NCI-H460 (cell line): ENCODE measurements at regions not wholly inside any gene's neighbourhood (a gene's known extent, or its start where the extent isn't known, plus 50 kb on each side); places are given as distances from the start of the nearest gene placed in this dataset.
"Not testable (repeated sequence)": the region's sequence is repeated elsewhere in the genome, so short reads cannot be mapped to it uniquely, and the experiment has no call there.

ENCODE experiments used
- DNase-seq: peaks from one replicate; pipeline ENCODE4 v3.0.0-alpha.2; 2016; ENCODE audit warnings: low read depth; ENCODE audit errors: extremely low read depth

- DNase-seq: no peak
Observed at GRCh38 chr4:114282937-114283336, 303.5 kb upstream of the ARSJ start.

GRCh38 chr4:114284629-114285028 lies 305.2 kb upstream of the ARSJ start:
- DNase-seq: no peak

- no peak for DNase-seq
Observed at GRCh38 chr4:114286262-114286810, 306.9 kb upstream of the ARSJ start.

- DNase-seq: no peak
Observed at GRCh38 chr4:114287079-114287696, 307.7 kb upstream of the ARSJ start.

GRCh38 chr4:114296126-114296525 lies 302.5 kb upstream of the UGT8 start:
- no peak for DNase-seq

- no peak for DNase-seq
Observed at GRCh38 chr4:114302472-114302871, 296.1 kb upstream of the UGT8 start.

- DNase-seq: no peak
Observed at GRCh38 chr4:114304046-114304445, 294.6 kb upstream of the UGT8 start.

GRCh38 chr4:114304567-114304966 lies 294.0 kb upstream of the UGT8 start:
- no peak for DNase-seq

GRCh38 chr4:114306946-114307345 lies 291.7 kb upstream of the UGT8 start:
- no peak for DNase-seq

GRCh38 chr4:114310296-114310925 lies 288.2 kb upstream of the UGT8 start:
- DNase-seq: no peak

GRCh38 chr4:114311787-114312186 lies 286.8 kb upstream of the UGT8 start:
- DNase-seq: no peak

- no peak for DNase-seq
Observed at GRCh38 chr4:114312338-114312737, 286.3 kb upstream of the UGT8 start.

- DNase-seq: no peak
Observed at GRCh38 chr4:114316789-114317188, 281.8 kb upstream of the UGT8 start.

- DNase-seq: no peak
Observed at GRCh38 chr4:114317564-114317963, 281.0 kb upstream of the UGT8 start.

GRCh38 chr4:114318309-114318708 lies 280.3 kb upstream of the UGT8 start:
- no peak for DNase-seq

GRCh38 chr4:114320126-114320525 lies 278.5 kb upstream of the UGT8 start:
- DNase-seq: no peak

GRCh38 chr4:114321366-114321765 lies 277.2 kb upstream of the UGT8 start:
- DNase-seq: no peak

- no peak for DNase-seq
Observed at GRCh38 chr4:114323841-114324240, 274.8 kb upstream of the UGT8 start.

- no peak for DNase-seq
Observed at GRCh38 chr4:114326358-114326757, 272.2 kb upstream of the UGT8 start.

GRCh38 chr4:114332119-114332518 lies 266.5 kb upstream of the UGT8 start:
- no peak for DNase-seq

- not testable (repeated sequence) for DNase-seq
Observed at GRCh38 chr4:114334363-114334762, 264.2 kb upstream of the UGT8 start.

- no peak for DNase-seq
Observed at GRCh38 chr4:114334884-114335330, 263.7 kb upstream of the UGT8 start.
